ENCODE measurements at regions not wholly inside any gene's neighbourhood (a gene's known extent, or its start where the extent isn't known, plus 50 kb on each side); places are given as distances from the start of the nearest gene placed in this dataset.

- H3K4me3 ChIP-seq (ENCODE audit: low read depth, low read length), result no peak overlapping the region
- no peak for DNase-seq (ENCODE audit: low read depth)
- no peak for TF ChIP-seq CTCF (conservative IDR thresholded peaks at IDR 0.05; ENCODE audit: low read depth, low read length)
Observed at GRCh38 chrX:149262086-149262485, 243.0 kb downstream of the IDS start.

GRCh38 chrX:149259241-149259640, 245.9 kb downstream of the IDS start:
- no peak overlapping the region for H3K4me3 ChIP-seq (ENCODE audit: low read depth, low read length)
- TF ChIP-seq CTCF (conservative IDR thresholded peaks at IDR 0.05; ENCODE audit: low read depth, low read length), result no peak
- peak; percentile 53 for DNase-seq (ENCODE audit: low read depth)

GRCh38 chrX:149255860-149256259, 249.2 kb downstream of the IDS start:
- DNase-seq (ENCODE audit: low read depth), result no peak
- no peak for TF ChIP-seq CTCF (conservative IDR thresholded peaks at IDR 0.05; ENCODE audit: low read depth, low read length)
- no peak overlapping the region for H3K4me3 ChIP-seq (ENCODE audit: low read depth, low read length)

GRCh38 chrX:149248073-149248625, 257.0 kb downstream of the IDS start:
- H3K4me3 ChIP-seq (ENCODE audit: low read depth, low read length), result no peak overlapping the region
- TF ChIP-seq CTCF (conservative IDR thresholded peaks at IDR 0.05; ENCODE audit: low read depth, low read length), result no peak
- peak; percentile 50 for DNase-seq (ENCODE audit: low read depth)

- TF ChIP-seq CTCF (conservative IDR thresholded peaks at IDR 0.05; ENCODE audit: low read depth, low read length), result no peak
- DNase-seq (ENCODE audit: low read depth), result no peak
- no peak overlapping the region for H3K4me3 ChIP-seq (ENCODE audit: low read depth, low read length)
Observed at GRCh38 chrX:149230689-149231088, 274.4 kb downstream of the IDS start.

- no peak overlapping the region for H3K4me3 ChIP-seq (ENCODE audit: low read depth, low read length)
- no peak for TF ChIP-seq CTCF (conservative IDR thresholded peaks at IDR 0.05; ENCODE audit: low read depth, low read length)
Observed at GRCh38 chrX:149223854-149224253, 281.3 kb downstream of the IDS start.

GRCh38 chrX:149222040-149222439, 283.1 kb downstream of the IDS start:
- no peak for DNase-seq (ENCODE audit: low read depth)
- H3K4me3 ChIP-seq (ENCODE audit: low read depth, low read length), result no peak overlapping the region
- TF ChIP-seq CTCF (conservative IDR thresholded peaks at IDR 0.05; ENCODE audit: low read depth, low read length), result no peak

More at GRCh38 chrX:149223854-149224253, 281.3 kb downstream of the IDS start:
- DNase-seq (ENCODE audit: low read depth), result no peak
